Stimulated activated CD4-positive, alpha-beta T cell treated with anti-CD3 and anti-CD28 coated beads, Interleukin-12 subunit alpha, Interleukin-12 subunit beta, amount 100 ng/mL, for 48 hours (primary cell): ENCODE measurements at regions not wholly inside any gene's neighbourhood (a gene's known extent, or its start where the extent isn't known, plus 50 kb on each side); places are given as distances from the start of the nearest gene placed in this dataset.

Source experiments
- DNase-seq, 3 donors: peaks; one replicate each; pipeline ENCODE4 v3.0.0-alpha.2; 2020; ENCODE audit warnings: low read depth in 2 of 3, low spot score in 1 of 3

- no peak for DNase-seq
Observed at GRCh38 chr10:113287592-113287991, 265.3 kb upstream of the HABP2 start.

DNA sequence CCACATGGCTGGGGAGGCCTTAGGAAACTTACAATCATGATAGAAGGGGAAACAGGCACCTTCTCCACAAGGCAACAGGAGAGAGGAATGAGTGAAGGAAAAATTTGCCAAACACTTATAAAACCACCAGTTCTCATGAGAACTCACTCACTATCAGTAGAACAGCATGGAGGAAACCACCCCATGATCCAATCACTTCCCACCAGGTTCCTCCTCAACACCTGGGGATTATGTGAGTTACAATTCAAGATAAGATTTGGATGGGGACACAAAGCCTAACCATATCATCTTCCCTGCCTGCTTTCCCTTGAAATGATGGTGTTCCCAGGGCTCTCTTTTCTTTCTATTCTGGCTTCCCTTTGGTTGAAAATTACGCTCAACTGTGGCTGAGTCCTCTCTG lies 262.7 kb upstream of the HABP2 start:
- no peak for DNase-seq

DNA sequence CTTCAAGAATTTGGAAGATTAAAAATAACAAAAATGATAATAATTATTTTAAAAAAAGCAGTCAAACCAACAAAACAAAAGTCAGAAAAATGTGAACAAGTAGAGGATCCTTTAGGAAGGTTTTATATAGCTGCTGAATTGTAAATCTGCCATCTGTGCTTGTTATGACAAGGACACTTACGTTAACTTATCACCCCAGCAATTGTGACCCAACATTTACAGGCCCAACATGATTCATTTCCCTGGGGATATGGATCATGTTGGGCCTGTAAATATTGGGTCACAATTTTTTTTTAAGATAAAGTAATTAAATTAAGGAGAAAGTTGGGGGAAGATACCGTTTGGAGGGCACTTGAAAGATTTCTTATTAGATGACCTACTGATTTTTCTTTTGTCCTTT lies 261.4 kb upstream of the HABP2 start:
- no peak for DNase-seq

GRCh38 chr10:113292086-113292485 lies 260.8 kb upstream of the HABP2 start:
- DNase-seq: no peak

DNA sequence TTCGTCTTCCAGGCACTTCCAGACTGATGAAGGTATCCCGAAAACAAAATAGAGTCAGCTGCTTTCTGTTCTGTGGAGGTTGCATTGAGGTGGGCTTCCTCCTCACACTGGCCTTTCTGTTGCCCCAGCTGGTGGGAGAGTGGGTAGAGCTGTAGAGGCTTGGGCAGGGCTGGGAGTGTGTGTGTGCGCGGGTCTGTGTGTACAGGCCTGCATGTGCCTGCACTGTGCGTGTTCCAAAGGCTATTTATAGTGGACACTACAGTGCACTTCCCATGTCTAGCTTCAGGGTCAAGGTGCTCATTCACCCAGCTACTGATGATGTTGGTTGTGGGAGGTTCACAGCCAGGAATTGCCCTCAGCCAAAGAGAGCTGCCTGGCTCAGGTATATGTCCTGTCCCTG lies 260.1 kb upstream of the HABP2 start:
- DNase-seq: no peak

DNA sequence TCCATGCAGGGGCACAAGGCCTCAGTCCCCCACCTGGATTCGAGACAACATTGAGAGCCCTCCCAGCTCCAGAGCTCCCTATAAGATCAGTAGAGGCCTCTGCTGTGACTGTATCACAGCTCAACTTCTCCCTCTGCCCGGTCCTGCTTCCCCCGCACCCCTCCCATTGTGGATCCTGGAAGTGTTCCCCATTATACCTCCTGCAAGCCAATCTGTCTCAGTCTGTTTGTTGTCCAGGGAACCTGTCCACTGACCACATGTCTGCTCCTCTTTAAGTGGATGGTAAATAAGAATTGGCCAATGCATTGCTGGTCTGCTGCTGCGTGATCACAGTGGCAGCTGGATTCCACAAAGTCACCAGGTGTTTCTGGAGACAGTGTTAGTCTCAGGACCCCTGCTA lies 259.7 kb upstream of the HABP2 start:
- no peak for DNase-seq

DNA sequence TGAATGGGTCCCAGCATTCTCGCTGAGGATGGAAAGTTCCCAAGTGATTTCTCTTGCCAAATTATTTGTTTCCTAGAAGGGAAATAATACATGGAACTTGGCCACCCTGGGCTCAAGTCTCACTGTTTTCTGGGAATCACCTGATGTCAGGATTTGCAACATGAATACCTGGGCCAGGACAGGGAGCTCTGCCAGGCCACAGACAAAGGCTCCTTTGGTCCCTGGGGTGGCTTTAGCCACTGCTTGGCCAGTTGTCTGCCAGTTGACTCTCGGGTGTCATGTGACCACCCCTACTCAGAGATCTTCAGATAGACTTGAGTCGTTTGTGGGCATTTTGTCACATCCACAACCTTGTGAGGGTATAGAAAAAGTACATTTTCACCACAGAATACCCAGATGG lies 258.0 kb upstream of the HABP2 start:
- no peak for DNase-seq

GRCh38 chr10:113297226-113297625 lies 255.6 kb upstream of the HABP2 start:
- no peak for DNase-seq

GRCh38 chr10:113298616-113299015 lies 254.2 kb upstream of the HABP2 start:
- no peak for DNase-seq

- DNase-seq: no peak
Observed at GRCh38 chr10:113300201-113300600, 252.7 kb upstream of the HABP2 start.

GRCh38 chr10:113300617-113301016 lies 252.2 kb upstream of the HABP2 start:
- no peak for DNase-seq

- no peak for DNase-seq
Observed at GRCh38 chr10:113301342-113301984, 251.4 kb upstream of the HABP2 start.

- DNase-seq: no peak
Observed at GRCh38 chr10:113302062-113302461, 250.8 kb upstream of the HABP2 start.

DNA sequence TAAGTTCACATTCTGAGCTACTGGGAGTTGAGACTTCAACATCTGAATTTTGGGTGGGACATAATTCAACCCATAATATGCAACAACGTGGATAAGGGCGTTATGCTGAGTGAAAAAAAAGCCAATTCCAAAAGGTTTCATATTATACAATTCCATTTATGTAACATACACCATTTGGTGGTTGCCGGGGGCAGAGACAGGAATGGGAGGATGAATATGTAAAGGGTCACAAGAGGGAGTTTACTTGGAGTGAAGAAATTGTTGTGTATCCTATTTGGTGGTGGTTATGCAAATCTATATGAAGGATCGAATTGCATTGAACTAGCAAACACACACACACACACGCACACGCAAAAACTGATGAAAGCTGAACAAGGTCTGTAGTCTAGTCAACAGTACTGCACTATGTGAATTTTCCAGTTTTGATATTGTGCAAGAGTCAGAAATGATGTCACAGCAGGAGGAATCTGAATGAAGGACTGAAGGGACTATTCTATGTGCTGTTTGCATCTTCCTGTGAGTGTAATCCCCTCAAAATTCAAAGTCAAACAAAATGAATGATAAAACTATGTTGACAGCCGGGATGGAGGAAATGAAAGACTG lies 249.2 kb upstream of the HABP2 start:
- no peak for DNase-seq

- DNase-seq: no peak
Observed at GRCh38 chr10:113304726-113305125, 248.1 kb upstream of the HABP2 start.

- no peak for DNase-seq
Observed at GRCh38 chr10:113305871-113306270, 247.0 kb upstream of the HABP2 start.

GRCh38 chr10:113309791-113310190 lies 243.1 kb upstream of the HABP2 start:
- DNase-seq: no peak

DNA sequence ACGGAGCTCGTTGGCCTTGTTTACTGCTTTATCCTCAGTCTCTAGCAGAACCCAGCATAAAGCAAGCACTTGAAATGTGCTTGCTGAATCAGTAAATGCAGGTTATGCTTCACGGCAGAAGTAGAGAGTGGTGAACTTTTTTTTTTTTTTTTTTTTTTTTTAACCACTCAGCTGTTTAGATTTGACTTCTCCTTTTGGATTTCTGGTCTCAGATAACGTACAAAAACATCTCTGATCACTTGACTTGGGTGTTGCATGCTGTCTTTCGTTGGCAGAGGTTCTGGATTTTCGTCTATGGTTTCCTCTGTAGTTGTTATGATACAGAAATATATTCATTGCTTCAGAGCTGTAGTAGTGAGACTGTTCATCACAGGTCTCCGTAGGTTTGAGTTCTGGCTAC lies 242.5 kb upstream of the HABP2 start:
- no peak for DNase-seq

DNA sequence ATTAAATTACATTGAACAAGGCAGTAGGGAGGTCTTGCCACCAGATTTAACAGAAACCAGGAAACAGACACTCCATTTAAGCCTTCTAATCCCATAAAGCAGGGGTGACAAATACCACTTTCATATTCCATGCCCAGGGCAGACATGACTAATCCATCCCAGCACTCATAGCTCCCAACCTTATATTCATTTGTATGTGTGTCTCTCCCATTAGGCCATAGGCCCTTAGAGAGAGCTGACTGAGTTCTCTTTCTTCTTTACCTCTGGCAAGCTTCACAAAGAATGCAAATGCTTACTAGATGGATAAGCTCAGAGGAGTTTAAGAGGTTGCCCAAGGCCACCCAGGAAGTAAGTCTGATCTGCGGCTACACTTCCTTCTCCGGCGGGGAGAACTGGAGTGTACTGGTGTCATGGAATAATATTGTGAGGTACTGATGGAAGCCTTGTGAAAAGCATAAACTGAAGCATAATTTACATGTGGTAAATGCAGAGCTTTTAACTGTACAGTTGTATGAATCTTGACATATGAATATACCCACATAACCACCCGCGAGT lies 239.7 kb upstream of the HABP2 start:
- no peak for DNase-seq

DNA sequence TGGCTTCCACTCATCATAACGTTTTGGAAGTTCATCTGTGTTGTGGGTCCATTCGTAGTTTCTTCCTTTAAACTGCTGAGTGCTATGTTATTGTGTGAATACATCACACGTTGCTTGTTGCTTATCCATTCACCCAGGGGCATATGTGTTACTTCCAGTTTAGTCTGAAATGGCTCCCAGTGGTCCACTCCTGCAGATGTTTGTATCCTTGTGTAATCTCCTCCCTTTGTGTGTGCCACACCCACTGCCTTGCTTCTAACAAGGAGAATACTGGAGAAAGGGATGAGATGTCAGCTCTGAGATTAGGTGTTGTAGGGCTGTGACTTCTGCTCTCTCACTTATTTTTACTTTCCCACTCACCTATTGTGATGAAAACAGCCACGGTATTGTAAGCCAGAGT lies 239.1 kb upstream of the HABP2 start:
- DNase-seq: no peak

- no peak for DNase-seq
Observed at GRCh38 chr10:113316506-113316905, 236.3 kb upstream of the HABP2 start.

GRCh38 chr10:113317489-113317888 lies 235.4 kb upstream of the HABP2 start:
- no peak for DNase-seq

DNA sequence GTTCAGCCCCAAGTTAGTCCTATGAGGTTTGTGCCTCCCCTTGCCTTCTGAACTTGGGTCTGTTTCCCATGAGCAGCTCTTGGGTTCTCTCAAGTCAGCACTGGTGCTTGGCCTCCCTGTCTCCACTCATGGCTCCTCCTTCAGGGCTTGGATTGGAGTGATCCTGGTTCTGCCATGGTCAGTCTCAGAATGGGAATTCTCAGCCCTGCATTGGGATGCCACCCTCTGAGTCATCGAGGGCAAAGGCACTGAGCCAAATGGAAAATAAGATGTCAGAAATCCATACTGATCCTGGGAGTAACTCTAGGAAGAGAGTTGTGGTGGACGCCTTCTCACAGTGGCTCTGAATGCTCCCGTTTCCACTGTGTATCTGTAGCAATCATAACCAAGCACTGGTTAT lies 233.4 kb upstream of the HABP2 start:
- DNase-seq: no peak
